Natural killer cell treated with Interleukin-12 subunit alpha and Interleukin-12 subunit beta and Interleukin-15 and Interleukin-18, amount 100 ng/mL, for 72 hours (primary cell): ENCODE measurements at regions not wholly inside any gene's neighbourhood (a gene's known extent, or its start where the extent isn't known, plus 50 kb on each side); places are given as distances from the start of the nearest gene placed in this dataset.

Experiments used
- ATAC-seq, 2 donors: fragments of 150-1000 bp; cut with Tn5 transposase in 1 of 2; sonication (Bioruptor Pico), chemical (Tn5 transposase) in 1 of 2; 2 replicates each; pipeline ENCODE4 v1.10.0; 2021
- DNase-seq: peaks from one replicate; pipeline ENCODE4 v3.0.0; 2022; ENCODE audit warnings: low spot score
- H3K27ac Mint-ChIP-seq, 2 donors: 1 replicate in 1 of 2; 2 replicates in 1 of 2; pipeline ENCODE4 v1.8.0; 2022; ENCODE audit warnings: mixed read lengths in 2 of 2, mild to moderate bottlenecking in 1 of 2, moderate library complexity in 1 of 2
- H3K27me3 Mint-ChIP-seq, 2 donors: 1 replicate in 1 of 2; 2 replicates in 1 of 2; pipeline ENCODE4 v1.8.0; 2022; ENCODE audit warnings: mixed read lengths in 2 of 2
- H3K36me3 Mint-ChIP-seq: one replicate; pipeline ENCODE4 v1.8.0; 2022; ENCODE audit warnings: mixed read lengths
- H3K4me1 Mint-ChIP-seq, 2 donors: 1 replicate in 1 of 2; 2 replicates in 1 of 2; pipeline ENCODE4 v1.8.0; 2022; ENCODE audit warnings: low read depth in 2 of 2, mixed read lengths in 2 of 2, mild to moderate bottlenecking in 1 of 2
- H3K4me3 Mint-ChIP-seq: one replicate; pipeline ENCODE4 v1.8.0; 2022; ENCODE audit warnings: mixed read lengths
- H3K9me3 Mint-ChIP-seq: 2 replicates; pipeline ENCODE4 v1.8.0; 2022; ENCODE audit warnings: mixed read lengths

DNA sequence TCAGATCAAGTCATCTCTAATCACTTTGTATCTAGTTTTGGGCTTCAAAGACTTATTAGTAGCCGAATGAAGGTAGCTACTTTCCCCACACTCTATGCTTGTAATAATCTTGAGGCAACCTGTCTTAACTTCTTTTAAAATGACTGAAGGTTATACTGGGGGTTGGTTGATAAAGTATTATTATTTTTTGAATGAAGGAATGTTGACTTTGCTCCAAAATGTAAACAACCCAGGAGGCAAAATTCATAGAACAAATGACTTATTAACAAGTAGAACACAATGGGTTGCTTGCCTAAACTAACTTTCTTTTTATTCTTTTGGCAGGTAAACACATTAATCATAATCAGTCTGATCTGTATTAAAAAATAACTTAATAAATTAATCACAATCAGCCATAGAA, 440.0 kb downstream of the USP25 start:
- ATAC-seq, result no peak
- Mint-ChIP-seq H3K4me3 (no peak overlapping the region), H3K9me3 (peaks cover 5% of the 10 kb centered on the region), H3K27ac (no peak overlapping the region), H3K4me1 (no peaks in the 10 kb centered on the region), H3K36me3 (no peaks in the 10 kb centered on the region), H3K27me3 (no peaks in the 10 kb centered on the region)
- no peak for DNase-seq

DNA sequence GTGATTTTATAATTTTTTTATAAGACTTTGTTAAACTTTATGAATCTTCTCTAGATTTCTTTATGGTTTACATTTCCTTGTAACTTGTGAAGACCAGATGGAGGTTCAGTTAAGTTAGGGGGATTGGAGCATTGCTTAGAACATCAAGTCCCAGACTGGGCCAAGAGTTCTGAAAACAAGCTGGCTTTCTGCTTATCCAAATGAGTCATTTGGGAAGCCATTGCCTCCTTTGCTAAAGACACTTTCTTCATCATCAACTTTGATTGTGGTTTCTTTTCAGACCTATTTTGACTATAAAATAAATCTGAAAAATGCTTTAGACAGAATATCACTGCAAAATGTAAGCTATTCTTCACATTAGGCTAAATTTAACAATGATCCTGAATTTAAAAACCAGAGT, 446.8 kb downstream of the USP25 start:
- H3K9me3 Mint-ChIP-seq, result peaks cover 11% of the 10 kb centered on the region
- H3K27me3 Mint-ChIP-seq, result no peaks in the 10 kb centered on the region
- no peak for DNase-seq
- ATAC-seq, result no peak
- no peak overlapping the region for H3K4me3 Mint-ChIP-seq
- no peaks in the 10 kb centered on the region for H3K4me1 Mint-ChIP-seq
- no peaks in the 10 kb centered on the region for H3K36me3 Mint-ChIP-seq
- no peak overlapping the region for H3K27ac Mint-ChIP-seq

DNA sequence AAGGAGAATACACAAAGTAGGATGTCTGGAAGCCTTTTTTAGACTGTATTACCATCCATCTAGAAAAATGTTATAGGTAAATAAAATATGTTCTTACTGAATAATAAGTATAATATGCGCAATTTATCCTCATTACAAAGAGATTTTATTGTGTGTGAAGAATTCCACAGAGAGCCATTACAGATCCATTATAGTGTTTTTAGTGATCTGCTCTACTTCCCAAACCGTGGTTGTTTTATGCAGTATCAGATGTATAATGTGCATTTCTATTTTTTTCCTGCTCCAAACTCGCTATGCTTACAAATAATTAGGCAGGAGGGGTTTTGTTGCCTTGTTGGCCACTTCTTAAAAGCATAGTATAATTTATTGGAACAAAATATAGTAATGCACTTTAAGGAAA, 447.8 kb downstream of the USP25 start:
- peaks cover 11% of the 10 kb centered on the region for H3K9me3 Mint-ChIP-seq
- ATAC-seq, result no peak
- no peaks in the 10 kb centered on the region for H3K4me1 Mint-ChIP-seq
- no peaks in the 10 kb centered on the region for H3K27me3 Mint-ChIP-seq
- H3K27ac Mint-ChIP-seq, result no peak overlapping the region
- no peak for DNase-seq
- no peaks in the 10 kb centered on the region for H3K36me3 Mint-ChIP-seq
- no peak overlapping the region for H3K4me3 Mint-ChIP-seq

GRCh38 chr21:16179773-16180172, 450.0 kb downstream of the USP25 start:
- peaks cover 16% of the 10 kb centered on the region for H3K9me3 Mint-ChIP-seq
- DNase-seq (no peak), ATAC-seq (no peak)
- H3K36me3 Mint-ChIP-seq, result no peaks in the 10 kb centered on the region
- no peak overlapping the region for H3K27ac Mint-ChIP-seq
- H3K4me3 Mint-ChIP-seq, result no peak overlapping the region
- no peaks in the 10 kb centered on the region for H3K27me3 Mint-ChIP-seq
- H3K4me1 Mint-ChIP-seq, result no peaks in the 10 kb centered on the region

GRCh38 chr21:16180614-16181013, 450.8 kb downstream of the USP25 start:
- DNase-seq, result no peak
- Mint-ChIP-seq H3K9me3 (peaks cover 19% of the 10 kb centered on the region), H3K4me1 (no peaks in the 10 kb centered on the region), H3K36me3 (no peaks in the 10 kb centered on the region), H3K27me3 (no peaks in the 10 kb centered on the region), H3K4me3 (no peak overlapping the region), H3K27ac (no peak overlapping the region)
- no peak for ATAC-seq

DNA sequence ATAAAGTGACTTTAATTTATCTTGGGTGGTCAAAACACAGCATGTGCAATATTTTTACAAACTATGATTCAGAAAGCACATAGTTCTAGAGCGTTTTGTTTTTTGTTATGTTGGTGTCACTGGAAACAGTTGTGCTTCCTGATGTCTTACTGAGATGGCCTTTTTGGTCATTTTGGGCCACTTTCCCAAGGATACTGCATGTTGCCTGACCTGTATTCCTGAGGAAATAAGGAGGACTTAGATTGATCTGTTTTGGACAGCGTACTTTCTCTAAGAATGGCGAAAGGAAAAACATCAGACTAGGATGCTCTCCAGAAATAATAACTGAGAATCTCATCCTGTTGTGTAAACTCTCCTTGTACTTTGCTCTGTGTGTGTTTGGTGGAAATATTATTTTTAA, 451.2 kb downstream of the USP25 start:
- Mint-ChIP-seq H3K4me3 (no peak overlapping the region), H3K27me3 (no peaks in the 10 kb centered on the region)

GRCh38 chr21:16185766-16186165, 456.0 kb downstream of the USP25 start:
- DNase-seq (no peak), ATAC-seq (no peak)
- H3K36me3 Mint-ChIP-seq, result no peaks in the 10 kb centered on the region
- H3K27ac Mint-ChIP-seq, result no peak overlapping the region
- peaks cover 9% of the 10 kb centered on the region for H3K9me3 Mint-ChIP-seq
- H3K27me3 Mint-ChIP-seq, result no peaks in the 10 kb centered on the region
- H3K4me3 Mint-ChIP-seq, result no peak overlapping the region
- no peaks in the 10 kb centered on the region for H3K4me1 Mint-ChIP-seq

More for the DNA sequence above, 451.2 kb downstream of the USP25 start:
- DNase-seq (no peak), ATAC-seq (no peak)
- Mint-ChIP-seq H3K36me3 (no peaks in the 10 kb centered on the region), H3K9me3 (peaks cover 19% of the 10 kb centered on the region), H3K4me1 (no peaks in the 10 kb centered on the region), H3K27ac (no peak overlapping the region)

DNA sequence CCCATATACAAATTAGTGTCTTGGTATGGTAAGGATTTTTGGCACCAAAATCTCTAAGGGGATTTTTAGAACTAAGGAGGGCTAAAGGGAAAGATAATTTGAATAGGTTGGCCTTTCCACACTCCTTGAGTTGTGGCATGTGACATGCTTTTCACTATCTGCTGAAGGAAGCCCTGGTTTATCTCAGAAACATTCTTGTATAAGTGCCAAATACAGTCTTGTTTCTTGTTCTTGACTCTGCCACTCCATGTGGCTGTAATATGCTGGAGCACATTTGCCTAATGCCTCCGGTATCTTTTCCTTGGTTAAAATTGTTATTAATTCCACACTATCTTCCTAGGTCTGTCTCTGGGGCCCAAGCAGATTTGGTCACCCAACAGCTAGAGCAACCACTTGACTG, 457.0 kb downstream of the USP25 start:
- Mint-ChIP-seq H3K27me3 (no peaks in the 10 kb centered on the region), H3K9me3 (peaks cover 10% of the 10 kb centered on the region), H3K27ac (no peak overlapping the region), H3K4me3 (no peak overlapping the region), H3K4me1 (no peaks in the 10 kb centered on the region), H3K36me3 (no peaks in the 10 kb centered on the region)
- DNase-seq (no peak), ATAC-seq (no peak)

DNA sequence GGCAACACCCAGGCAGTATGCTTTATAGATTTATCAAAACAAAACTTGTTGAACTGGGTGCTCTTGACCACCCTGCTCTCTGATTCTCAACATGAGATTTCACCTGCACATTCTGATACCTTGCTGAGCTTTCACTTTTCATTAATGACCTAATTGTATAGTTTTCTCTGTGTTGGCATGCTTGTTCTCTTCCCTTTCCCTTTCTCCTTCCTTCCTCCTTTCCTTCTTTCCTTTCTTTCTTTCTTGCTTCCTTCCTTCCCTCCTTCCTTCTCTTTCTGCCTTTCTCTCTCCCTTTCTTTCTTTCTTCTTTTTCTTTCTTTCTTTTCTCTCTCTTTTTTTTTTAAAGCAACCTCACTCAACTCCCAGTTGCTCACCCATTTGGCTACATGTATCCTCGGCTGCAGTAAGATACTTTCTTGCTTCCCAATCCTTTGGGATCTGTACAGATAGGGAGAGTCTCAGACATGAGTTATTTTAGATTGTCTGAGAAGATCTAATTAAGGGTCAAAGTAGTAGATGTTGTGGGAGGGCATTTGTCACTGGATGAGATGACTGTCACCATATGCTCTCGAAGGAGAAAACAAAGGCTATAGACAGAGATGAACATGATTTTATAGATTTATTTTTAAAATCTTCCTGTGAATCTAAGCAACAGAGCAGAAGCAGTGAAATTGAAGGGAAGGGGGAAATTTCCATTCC, 458.0 kb downstream of the USP25 start:
- ATAC-seq (no peak), DNase-seq (no peak)
- H3K4me3 Mint-ChIP-seq, result no peak overlapping the region
- H3K36me3 Mint-ChIP-seq, result no peaks in the 10 kb centered on the region
- peaks cover 10% of the 10 kb centered on the region for H3K9me3 Mint-ChIP-seq
- no peaks in the 10 kb centered on the region for H3K27me3 Mint-ChIP-seq
- no peaks in the 10 kb centered on the region for H3K4me1 Mint-ChIP-seq
- H3K27ac Mint-ChIP-seq, result no peak overlapping the region

GRCh38 chr21:16192902-16193301, 463.1 kb downstream of the USP25 start:
- Mint-ChIP-seq H3K4me3 (no peak overlapping the region), H3K27ac (no peak overlapping the region), H3K36me3 (no peaks in the 10 kb centered on the region), H3K27me3 (no peaks in the 10 kb centered on the region), H3K4me1 (no peaks in the 10 kb centered on the region), H3K9me3 (peaks cover 3% of the 10 kb centered on the region)
- ATAC-seq (no peak), DNase-seq (no peak)

GRCh38 chr21:16193496-16194094, 463.8 kb downstream of the USP25 start:
- peaks cover 7% of the 10 kb centered on the region for H3K9me3 Mint-ChIP-seq
- DNase-seq (no peak), ATAC-seq (no peak)
- H3K36me3 Mint-ChIP-seq, result no peaks in the 10 kb centered on the region
- no peak overlapping the region for H3K27ac Mint-ChIP-seq
- H3K4me1 Mint-ChIP-seq, result no peaks in the 10 kb centered on the region
- H3K27me3 Mint-ChIP-seq, result no peaks in the 10 kb centered on the region
- H3K4me3 Mint-ChIP-seq, result no peak overlapping the region

DNA sequence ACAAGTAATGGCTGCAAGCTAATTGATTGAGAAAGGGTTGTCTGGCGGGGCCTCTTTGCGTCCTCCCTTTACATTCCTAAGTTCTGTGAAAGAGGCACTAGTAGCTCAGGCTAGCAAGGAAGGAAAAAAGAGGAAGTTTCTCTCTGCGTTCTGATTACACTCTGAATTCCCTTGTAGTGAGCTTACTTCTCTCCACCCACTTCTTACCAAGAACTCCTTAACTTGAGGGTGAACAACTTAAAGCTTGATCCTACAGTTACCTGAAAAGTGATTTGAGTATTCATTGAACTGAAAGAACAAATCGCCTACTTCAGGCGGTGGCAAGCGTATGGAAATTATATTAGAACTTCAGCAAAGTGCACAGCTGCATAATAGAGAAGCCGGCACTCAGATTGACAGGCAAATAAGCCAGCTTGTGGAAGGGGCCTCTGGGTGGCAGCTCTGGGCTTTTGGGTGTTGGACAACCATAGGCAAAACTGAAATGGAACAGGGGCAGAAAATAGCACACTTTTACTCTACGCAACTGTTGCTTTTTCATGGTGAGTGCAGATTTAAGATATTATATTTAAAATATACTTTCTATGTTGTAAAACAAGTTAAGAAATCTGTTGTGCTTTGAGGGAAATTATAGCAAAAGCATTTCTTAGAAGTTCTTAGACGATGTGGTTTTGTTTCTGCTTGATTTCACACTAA, 464.5 kb downstream of the USP25 start:
- no peaks in the 10 kb centered on the region for H3K36me3 Mint-ChIP-seq
- H3K4me1 Mint-ChIP-seq, result no peaks in the 10 kb centered on the region
- DNase-seq (no peak), ATAC-seq (no peak)
- no peaks in the 10 kb centered on the region for H3K27me3 Mint-ChIP-seq
- H3K9me3 Mint-ChIP-seq, result peaks cover 7% of the 10 kb centered on the region
- no peak overlapping the region for H3K4me3 Mint-ChIP-seq
- H3K27ac Mint-ChIP-seq, result no peak overlapping the region

- no peaks in the 10 kb centered on the region for H3K27me3 Mint-ChIP-seq
- H3K36me3 Mint-ChIP-seq, result no peaks in the 10 kb centered on the region
- peaks cover 7% of the 10 kb centered on the region for H3K9me3 Mint-ChIP-seq
- H3K4me3 Mint-ChIP-seq, result peak overlapping the region; percentile 27
- H3K4me1 Mint-ChIP-seq, result no peaks in the 10 kb centered on the region
- no peak overlapping the region for H3K27ac Mint-ChIP-seq
- no peak for DNase-seq
- ATAC-seq, result no peak
These were observed 465.2 kb downstream of the USP25 start for GRCh38 chr21:16194788-16195537.

- ATAC-seq, result no peak
- H3K9me3 Mint-ChIP-seq, result peaks cover 7% of the 10 kb centered on the region
- no peak for DNase-seq
- no peaks in the 10 kb centered on the region for H3K27me3 Mint-ChIP-seq
- no peaks in the 10 kb centered on the region for H3K4me1 Mint-ChIP-seq
- no peaks in the 10 kb centered on the region for H3K36me3 Mint-ChIP-seq
- H3K27ac Mint-ChIP-seq, result no peak overlapping the region
- H3K4me3 Mint-ChIP-seq, result peak overlapping the region; percentile 27
These were observed 465.7 kb downstream of the USP25 start for GRCh38 chr21:16195538-16195910.
